ENCODE measurements at regions not wholly inside any gene's neighbourhood (a gene's known extent, or its start where the extent isn't known, plus 50 kb on each side); places are given as distances from the start of the nearest gene placed in this dataset.
A peak's percentile ranks its signal among the peaks of the same experiment; 100 is the strongest.
"Not testable (repeated sequence)": the region's sequence is repeated elsewhere in the genome, so short reads cannot be mapped to it uniquely, and the experiment has no call there.

GRCh38 chrX:87236830-87237440, 280.7 kb upstream of the KLHL4 start:
- no peak for DNase-seq (ENCODE audit: low spot score)

- DNase-seq (ENCODE audit: low spot score): no peak
These were observed 252.1 kb upstream of the KLHL4 start for GRCh38 chrX:87265518-87265917.

DNA sequence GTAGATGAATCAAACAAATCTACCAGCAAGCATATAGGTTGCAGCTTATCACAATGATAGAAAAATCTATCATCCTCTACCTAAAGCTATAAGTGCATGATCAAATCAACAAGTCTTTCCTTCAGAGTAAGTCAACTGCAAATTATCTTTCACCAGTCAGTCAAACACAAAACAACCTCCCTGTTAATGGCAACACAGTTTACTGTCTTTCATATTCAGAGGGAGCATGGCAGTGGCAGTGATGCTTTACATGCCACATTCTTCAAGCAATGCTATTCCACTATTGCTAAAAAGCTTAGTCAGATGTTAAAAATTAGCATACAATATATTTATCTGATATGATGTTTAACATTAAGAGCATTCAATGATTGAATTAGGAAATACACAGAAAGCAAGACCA, 245.1 kb upstream of the KLHL4 start:
- DNase-seq (ENCODE audit: low spot score): no peak

GRCh38 chrX:87299563-87300160, 217.9 kb upstream of the KLHL4 start:
- no peak for DNase-seq (ENCODE audit: low spot score)

GRCh38 chrX:87310780-87311179, 206.8 kb upstream of the KLHL4 start:
- DNase-seq (ENCODE audit: low spot score): no peak

DNA sequence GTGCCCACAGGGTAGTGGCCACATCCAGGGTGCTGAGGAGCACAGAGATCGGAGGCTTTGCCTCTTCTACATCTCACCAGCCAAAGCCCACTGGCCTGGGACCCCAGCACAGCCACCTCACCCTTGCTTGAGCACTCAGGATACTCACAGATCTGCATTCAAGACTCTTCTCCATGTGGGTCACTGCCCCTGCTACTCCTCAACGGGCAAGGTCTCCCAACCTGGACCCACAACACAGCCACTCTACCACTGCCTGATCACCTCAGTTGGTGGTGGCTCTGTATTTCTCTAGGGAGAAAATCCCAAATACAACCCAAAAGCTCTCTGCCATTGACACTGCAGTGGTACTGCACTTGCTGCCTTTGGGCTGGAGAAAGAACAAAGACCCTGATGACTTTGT, 190.3 kb upstream of the KLHL4 start:
- DNase-seq (ENCODE audit: low spot score): no peak

- DNase-seq (ENCODE audit: low spot score): no peak
These were observed 180.3 kb upstream of the KLHL4 start for GRCh38 chrX:87337267-87337666.

- DNase-seq (ENCODE audit: low spot score): no peak
These were observed 179.1 kb upstream of the KLHL4 start for GRCh38 chrX:87338510-87338909.

- DNase-seq (ENCODE audit: low spot score): no peak
These were observed 146.7 kb upstream of the KLHL4 start for GRCh38 chrX:87370865-87371264.

- DNase-seq (ENCODE audit: low spot score): no peak
These were observed 143.3 kb upstream of the KLHL4 start for GRCh38 chrX:87374324-87374723.

- no peak for DNase-seq (ENCODE audit: low spot score)
These were observed 140.7 kb upstream of the KLHL4 start for GRCh38 chrX:87376896-87377295.

GRCh38 chrX:87388381-87388780, 129.2 kb upstream of the KLHL4 start:
- no peak for DNase-seq (ENCODE audit: low spot score)

- DNase-seq (ENCODE audit: low spot score): no peak
These were observed 125.9 kb upstream of the KLHL4 start for GRCh38 chrX:87391742-87392141.

DNA sequence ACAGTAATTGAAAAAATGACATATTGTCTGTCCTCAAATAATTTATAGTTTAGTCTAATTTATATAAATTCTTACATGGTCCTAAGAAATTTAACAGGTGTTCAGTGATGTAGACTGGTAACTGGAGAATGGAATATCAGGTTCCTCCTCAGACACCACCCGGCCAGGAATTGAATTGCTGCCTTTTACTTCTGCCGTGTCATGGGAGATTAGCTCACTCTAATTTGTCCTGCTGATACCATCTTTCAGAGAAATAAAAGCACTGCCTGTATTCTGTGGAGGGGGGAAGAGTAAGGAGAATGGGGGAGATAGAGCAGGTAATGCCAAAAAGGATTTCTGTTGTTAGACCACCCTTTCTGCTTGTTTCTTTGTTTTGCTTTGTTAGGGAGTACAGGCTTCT, 125.2 kb upstream of the KLHL4 start:
- DNase-seq (ENCODE audit: low spot score): no peak

DNA sequence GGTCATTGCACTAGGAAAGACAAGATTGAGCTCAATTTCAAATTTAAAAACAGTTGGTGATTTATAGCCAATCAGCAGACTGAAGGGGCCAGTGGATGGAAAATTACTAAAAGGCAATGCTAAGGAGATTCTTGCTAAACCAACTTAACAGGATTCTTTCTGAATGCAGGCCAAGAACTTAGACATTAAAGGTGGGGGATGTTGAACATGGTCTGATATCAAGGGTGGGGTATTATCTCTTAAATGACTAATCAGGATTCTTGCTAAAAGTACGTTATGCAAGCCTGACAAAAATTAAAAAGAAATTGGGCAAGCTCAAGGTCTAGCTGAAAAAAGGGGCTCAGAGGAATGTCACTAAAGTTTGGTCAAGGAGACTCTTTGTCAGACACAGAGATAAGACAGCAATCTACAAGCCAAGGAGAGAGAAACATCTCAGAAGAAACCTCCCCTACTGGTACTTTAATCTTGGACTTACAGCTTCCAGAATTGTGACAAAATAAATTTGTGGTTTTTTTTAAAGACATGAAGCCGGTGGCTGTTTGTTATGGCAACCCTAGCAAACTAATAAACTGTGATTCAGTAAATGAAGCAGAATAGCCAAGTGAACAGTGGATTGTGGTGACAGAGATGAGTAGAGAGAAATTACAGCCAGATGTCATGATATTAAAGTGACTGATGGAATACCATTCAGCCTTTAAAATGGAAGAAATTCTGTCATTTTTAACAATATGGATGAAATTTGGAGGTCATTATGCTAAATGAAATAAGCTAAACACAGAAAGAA, 120.3 kb upstream of the KLHL4 start:
- no peak for DNase-seq (ENCODE audit: low spot score)

DNA sequence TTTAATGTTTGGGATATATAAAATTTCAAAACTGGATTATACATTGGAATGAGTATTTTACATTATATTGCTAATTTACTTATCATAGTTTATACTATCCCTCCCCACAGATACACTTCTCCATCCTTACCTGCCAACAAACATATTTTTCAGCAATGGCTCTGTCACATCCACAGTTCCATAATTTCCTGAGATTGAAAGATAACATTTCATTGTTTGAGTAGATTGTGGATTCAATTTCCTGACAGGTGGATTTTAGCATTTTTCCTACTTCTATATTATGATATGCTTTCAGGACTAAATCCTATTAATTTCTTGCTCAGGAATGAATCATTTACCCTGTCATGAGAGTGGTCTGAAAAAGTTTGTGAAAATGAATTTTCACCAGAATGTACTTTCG, 115.3 kb upstream of the KLHL4 start:
- no peak for DNase-seq (ENCODE audit: low spot score)

DNA sequence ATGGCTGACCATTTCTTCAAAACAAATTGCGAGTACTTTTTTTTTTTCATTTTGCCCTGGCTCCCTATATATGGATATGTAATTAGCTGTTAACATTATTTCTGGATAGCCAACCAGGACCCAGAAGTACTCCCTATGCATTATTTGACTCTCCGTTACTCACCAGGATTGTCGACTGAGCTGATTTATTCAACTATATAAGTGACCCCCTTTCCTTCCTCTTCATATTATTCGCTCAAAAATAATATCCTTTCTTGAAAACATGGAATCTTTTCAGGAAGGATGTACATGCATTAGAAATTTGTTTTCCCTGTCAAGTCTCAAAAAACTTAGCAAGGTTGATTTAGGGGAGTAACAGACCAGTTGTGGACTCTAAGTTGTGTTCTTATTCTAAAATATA, 114.1 kb upstream of the KLHL4 start:
- DNase-seq (ENCODE audit: low spot score): no peak

- DNase-seq (ENCODE audit: low spot score): peak; percentile 84
These were observed 108.3 kb upstream of the KLHL4 start for GRCh38 chrX:87409113-87409841.

DNA sequence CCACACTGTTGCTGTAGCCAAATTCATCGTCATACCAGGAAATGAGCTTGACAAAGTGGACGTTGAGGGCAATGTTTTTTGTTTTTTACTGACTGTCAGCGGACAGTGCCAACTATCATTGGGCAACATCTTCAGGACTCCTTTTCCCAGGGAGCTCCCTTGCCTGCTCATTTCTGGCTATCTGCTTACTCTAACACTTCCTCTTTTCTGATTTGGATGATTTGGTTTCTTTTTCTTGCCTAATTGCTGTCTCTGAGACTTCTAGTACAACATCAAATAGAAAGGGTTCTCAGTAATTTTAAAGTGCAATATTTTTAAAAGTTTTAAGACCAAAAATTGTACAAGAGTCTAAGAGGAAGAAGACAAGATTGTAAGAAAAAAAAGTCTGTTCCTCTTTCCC, 92.0 kb upstream of the KLHL4 start:
- no peak for DNase-seq (ENCODE audit: low spot score)

GRCh38 chrX:87434618-87435017, 83.0 kb upstream of the KLHL4 start:
- no peak for DNase-seq (ENCODE audit: low spot score)

- DNase-seq (ENCODE audit: low spot score): not testable (repeated sequence)
These were observed 69.0 kb upstream of the KLHL4 start for GRCh38 chrX:87448613-87449012.

DNA sequence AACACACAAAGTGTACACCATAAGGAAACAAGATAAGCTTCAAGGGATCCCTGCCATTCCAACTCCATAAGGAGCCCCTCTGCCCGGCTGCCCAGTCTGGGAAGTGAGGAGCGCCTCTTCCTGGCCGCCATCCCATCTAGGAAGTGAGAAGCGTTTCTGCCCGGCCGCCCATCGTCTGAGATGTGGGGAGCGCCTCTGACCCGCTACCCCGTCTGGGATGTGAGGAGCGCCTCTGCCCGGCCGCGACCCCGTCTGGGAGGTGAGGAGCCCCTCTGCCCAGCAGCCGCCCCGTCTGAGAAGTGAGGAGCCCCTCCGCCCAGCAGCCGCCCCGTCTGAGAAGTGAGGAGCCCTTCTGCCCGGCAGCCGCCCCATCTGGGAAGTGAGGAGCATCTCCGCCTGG, 51.8 kb upstream of the KLHL4 start:
- not testable (repeated sequence) for DNase-seq (ENCODE audit: low spot score)
